Testis (tissue), 2 donors: ENCODE measurements at regions not wholly inside any gene's neighbourhood (a gene's known extent, or its start where the extent isn't known, plus 50 kb on each side); places are given as distances from the start of the nearest gene placed in this dataset.

Experiments used
- CTCF ChIP-seq, 3 experiments: fragments of 450-650 bp in 2 of 3; fragments of 200-600 bp in 1 of 3; sonication (generic) in 1 of 3; IDR thresholded peaks; one replicate each; pipeline ENCODE4 v1.5.1; 2016 to 2019; ENCODE audit warnings: antibody characterized with exemption in 3 of 3, mild to moderate bottlenecking in 2 of 3, moderate library complexity in 1 of 3
- POLR2A ChIP-seq: fragments of 450-650 bp; IDR thresholded peaks from one replicate; pipeline ENCODE4 v1.6.1; 2017; ENCODE audit warnings: antibody characterized with exemption, mild to moderate bottlenecking, moderate library complexity

- TF ChIP-seq CTCF (IDR thresholded peaks at IDR 0.05), result no peak
- no peak for TF ChIP-seq POLR2A
Measured at GRCh38 chr1:173126421-173126820, 75.7 kb upstream of the TNFSF18 start.
